Endothelial cell of umbilical vein (primary cell): ENCODE measurements at regions not wholly inside any gene's neighbourhood (a gene's known extent, or its start where the extent isn't known, plus 50 kb on each side); places are given as distances from the start of the nearest gene placed in this dataset.

Experiments used
- EZH2 ChIP-seq: IDR thresholded peaks from 2 replicates; pipeline ENCODE4 v1.6.1; 2012; ENCODE audit warnings: borderline replicate concordance, low read depth, mild to moderate bottlenecking, moderate library complexity, low read length, inconsistent platforms; ENCODE audit not compliant: severe bottlenecking
- FOS ChIP-seq: IDR thresholded peaks from 2 replicates; pipeline ENCODE4 v1.6.1; 2011; ENCODE audit warnings: mild to moderate bottlenecking, low read length, moderate library complexity, borderline replicate concordance; ENCODE audit not compliant: insufficient read depth
- GATA2 ChIP-seq: IDR thresholded peaks from 2 replicates; pipeline ENCODE4 v1.7.0; 2011; ENCODE audit warnings: low read depth, mild to moderate bottlenecking, moderate library complexity, mixed read lengths, low read length; ENCODE audit not compliant: insufficient read length, insufficient read depth
- JUN ChIP-seq: IDR thresholded peaks from 2 replicates; pipeline ENCODE4 v1.6.1; 2011; ENCODE audit warnings: borderline replicate concordance, low read depth; ENCODE audit not compliant: insufficient read length, insufficient read depth
- MYC ChIP-seq: IDR thresholded peaks from one replicate; pipeline ENCODE4 v1.6.1; 2011; ENCODE audit warnings: mild to moderate bottlenecking, low read depth, low read length
- POLR2A ChIP-seq: IDR thresholded peaks from 2 replicates; pipeline ENCODE4 v1.6.1; 2012; ENCODE audit warnings: low read depth, mild to moderate bottlenecking, control low read depth, low read length
- POLR2AphosphoS5 ChIP-seq: IDR thresholded peaks from 2 replicates; pipeline ENCODE4 v1.6.1; 2012; ENCODE audit warnings: low read depth, mild to moderate bottlenecking, control low read depth, low read length, moderate library complexity; ENCODE audit not compliant: insufficient read depth
- TF ChIP-seq, protein P1 (sequence below), 2 donors: IDR thresholded peaks; 1 replicate in 1 of 2; 2 replicates in 1 of 2; pipeline ENCODE4 v1.5.1; 2011; ENCODE audit warnings: low read length in 2 of 2, mild to moderate bottlenecking in 2 of 2, moderate library complexity in 2 of 2, control low read depth in 1 of 2, inconsistent platforms in 1 of 2, low read depth in 1 of 2; ENCODE audit not compliant: insufficient read depth in 1 of 2; ENCODE audit errors: extremely low read depth in 1 of 2
- TF ChIP-seq, protein P2 (sequence below): IDR thresholded peaks from 2 replicates; pipeline ENCODE4 v1.6.1; 2011; ENCODE audit not compliant: insufficient read depth, insufficient read length

DNA sequence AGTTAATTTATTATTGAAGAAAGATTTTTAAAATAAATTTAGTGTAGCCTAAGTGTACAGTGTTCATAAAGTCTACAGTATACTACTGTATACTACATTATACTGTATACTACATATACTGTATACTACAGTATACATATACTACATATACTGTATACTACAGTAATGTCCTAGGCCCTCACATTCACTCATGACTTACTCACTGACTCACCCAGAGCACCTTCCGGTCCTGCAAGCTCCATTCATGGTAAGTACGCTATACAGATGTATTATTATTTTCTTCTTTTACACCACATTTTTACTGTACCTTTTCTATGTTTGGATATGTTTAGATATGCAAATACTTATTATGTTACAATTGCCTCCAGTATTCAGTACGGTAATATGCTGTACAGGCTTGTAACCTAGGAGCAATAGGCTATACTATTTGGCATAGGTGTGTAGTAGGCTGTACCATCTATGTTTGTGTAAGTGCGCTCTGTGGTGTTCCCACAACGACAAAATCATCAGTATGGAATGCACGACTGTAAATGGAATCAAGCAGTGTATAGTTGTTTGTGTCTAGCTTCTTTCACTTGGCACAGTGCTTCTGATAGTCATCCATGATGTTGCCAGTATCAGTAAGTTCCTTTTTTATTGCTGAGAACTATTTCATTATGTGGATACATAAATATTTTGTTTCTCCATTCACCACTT, 245.7 kb downstream of the MTX2 start:
- no peak for TF ChIP-seq FOS
- TF ChIP-seq, protein P1, sequence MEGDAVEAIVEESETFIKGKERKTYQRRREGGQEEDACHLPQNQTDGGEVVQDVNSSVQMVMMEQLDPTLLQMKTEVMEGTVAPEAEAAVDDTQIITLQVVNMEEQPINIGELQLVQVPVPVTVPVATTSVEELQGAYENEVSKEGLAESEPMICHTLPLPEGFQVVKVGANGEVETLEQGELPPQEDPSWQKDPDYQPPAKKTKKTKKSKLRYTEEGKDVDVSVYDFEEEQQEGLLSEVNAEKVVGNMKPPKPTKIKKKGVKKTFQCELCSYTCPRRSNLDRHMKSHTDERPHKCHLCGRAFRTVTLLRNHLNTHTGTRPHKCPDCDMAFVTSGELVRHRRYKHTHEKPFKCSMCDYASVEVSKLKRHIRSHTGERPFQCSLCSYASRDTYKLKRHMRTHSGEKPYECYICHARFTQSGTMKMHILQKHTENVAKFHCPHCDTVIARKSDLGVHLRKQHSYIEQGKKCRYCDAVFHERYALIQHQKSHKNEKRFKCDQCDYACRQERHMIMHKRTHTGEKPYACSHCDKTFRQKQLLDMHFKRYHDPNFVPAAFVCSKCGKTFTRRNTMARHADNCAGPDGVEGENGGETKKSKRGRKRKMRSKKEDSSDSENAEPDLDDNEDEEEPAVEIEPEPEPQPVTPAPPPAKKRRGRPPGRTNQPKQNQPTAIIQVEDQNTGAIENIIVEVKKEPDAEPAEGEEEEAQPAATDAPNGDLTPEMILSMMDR (IDR thresholded peaks at IDR 0.05; ENCODE audit: extremely low read depth in 1 of 2, insufficient read depth in 1 of 2, low read depth in 1 of 2, low read length in 2 of 2): no peak
- TF ChIP-seq JUN: no peak
- TF ChIP-seq EZH2: no peak
- no peak for TF ChIP-seq POLR2A
- no peak for TF ChIP-seq MYC
- TF ChIP-seq GATA2: no peak
- no peak for TF ChIP-seq POLR2AphosphoS5
- TF ChIP-seq, protein P2, sequence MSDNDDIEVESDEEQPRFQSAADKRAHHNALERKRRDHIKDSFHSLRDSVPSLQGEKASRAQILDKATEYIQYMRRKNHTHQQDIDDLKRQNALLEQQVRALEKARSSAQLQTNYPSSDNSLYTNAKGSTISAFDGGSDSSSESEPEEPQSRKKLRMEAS: no peak
